OCI-LY7 (cell line): ENCODE measurements at regions not wholly inside any gene's neighbourhood (a gene's known extent, or its start where the extent isn't known, plus 50 kb on each side); places are given as distances from the start of the nearest gene placed in this dataset.

Source experiments
- BruUV-seq: library from RNA; stranded (reverse); fragments of 400-500 nt; replicated peaks from 2 replicates; lab custom pipeline; 2021; lab: Mats Ljungman, UMichigan
- CTCF ChIA-PET: fragments of 300-600 bp; sonication (Branson Sonifier 250); formaldehyde crosslinking; loops from one replicate; lab custom pipeline; 2022; ENCODE audit warnings: antibody characterized with exemption; ENCODE audit not compliant: unreplicated experiment; lab: Charles Lee
- POLR2A ChIA-PET: fragments of 300-600 bp; sonication (Branson Sonifier 250); formaldehyde crosslinking; loops from one replicate; lab custom pipeline; 2022; ENCODE audit warnings: antibody characterized with exemption; lab: Charles Lee
- DNase-seq: peaks from one replicate; pipeline ENCODE4 v3.0.0-alpha.2; 2015; ENCODE audit warnings: low spot score
- H2AFZ ChIP-seq: fragments of 200-600 bp; sonication (generic), shearing (Covaris generic); 2 replicates; pipeline ENCODE4 v1.6.1; 2014; ENCODE audit warnings: mild to moderate bottlenecking, antibody characterized with exemption, low read length, moderate library complexity
- H3K27ac ChIP-seq: fragments of 200-600 bp; sonication (generic); 2 replicates; pipeline ENCODE4 v1.5.1; 2014; ENCODE audit warnings: mixed run types, low read depth, mild to moderate bottlenecking, moderate library complexity, low read length, inconsistent platforms; ENCODE audit not compliant: poor library complexity, severe bottlenecking
- H3K36me3 ChIP-seq: fragments of 200-600 bp; sonication (generic); 2 replicates; pipeline ENCODE4 v1.6.1; 2014; ENCODE audit warnings: mild to moderate bottlenecking, antibody characterized with exemption, low read length, moderate library complexity, mixed read lengths; ENCODE audit not compliant: insufficient read depth
- H3K4me1 ChIP-seq: fragments of 200-600 bp; sonication (generic); 2 replicates; pipeline ENCODE4 v1.5.1; 2014; ENCODE audit warnings: mild to moderate bottlenecking, low read length; ENCODE audit not compliant: insufficient read depth, poor library complexity, severe bottlenecking
- H3K4me2 ChIP-seq: fragments of 200-600 bp; sonication (generic); 2 replicates; pipeline ENCODE4 v1.6.1; 2014; ENCODE audit warnings: mild to moderate bottlenecking, low read length
- H3K4me3 ChIP-seq: fragments of 200-600 bp; sonication (generic); 2 replicates; pipeline ENCODE4 v1.5.1; 2014; ENCODE audit warnings: mild to moderate bottlenecking, low read depth, low read length; ENCODE audit not compliant: poor library complexity, severe bottlenecking
- H3K79me2 ChIP-seq: fragments of 200-600 bp; sonication (generic); 2 replicates; pipeline ENCODE4 v1.6.1; 2016; ENCODE audit warnings: low read depth, mild to moderate bottlenecking, low read length, moderate library complexity, mixed read lengths; ENCODE audit not compliant: insufficient read depth
- H3K9me2 ChIP-seq: fragments of 200-600 bp; sonication (generic); 2 replicates; pipeline ENCODE4 v1.6.1; 2016; ENCODE audit warnings: mild to moderate bottlenecking, low read length, mixed read lengths; ENCODE audit not compliant: insufficient read depth
- H3K9me3 ChIP-seq: fragments of 200-600 bp; sonication (generic); 2 replicates; pipeline ENCODE4 v1.6.1; 2014; ENCODE audit warnings: mild to moderate bottlenecking, mixed run types, low read length, mixed read lengths
- H4K20me1 ChIP-seq: fragments of 200-600 bp; sonication (generic); 2 replicates; pipeline ENCODE4 v1.6.1; 2014; ENCODE audit warnings: mild to moderate bottlenecking, antibody characterized with exemption, low read length, moderate library complexity, mixed read lengths; ENCODE audit not compliant: insufficient read depth
- CTCF ChIP-seq: fragments of 200-600 bp; sonication (generic); conservative IDR thresholded peaks from 2 replicates; pipeline ENCODE4 v1.5.1; 2014; ENCODE audit warnings: mild to moderate bottlenecking, antibody characterized with exemption, low read length, moderate library complexity, mixed read lengths
- EZH2phosphoT487 ChIP-seq: fragments of 200-600 bp; sonication (generic); IDR thresholded peaks from 2 replicates; pipeline ENCODE4 v1.6.1; 2018; ENCODE audit warnings: low read depth, borderline replicate concordance, mild to moderate bottlenecking, mixed run types, antibody characterized with exemption, low read length, moderate library complexity, mixed read lengths
- intact Hi-C: fragments of 100-400 bp; cut with micrococcal nuclease; formaldehyde crosslinking; loops from one replicate; pipeline ENCODE4 v1.10.0; 2022; ENCODE audit not compliant: unreplicated experiment

GRCh38 chr3:132871956-132872355 lies 149.7 kb upstream of the NPHP3 start:
- no peak for DNase-seq
- CTCF ChIA-PET: no interaction called here

GRCh38 chr3:132870541-132870940 lies 148.3 kb upstream of the NPHP3 start:
- intact Hi-C loops: no loop called here

More at GRCh38 chr3:132871956-132872355, 149.7 kb upstream of the NPHP3 start:
- Histone ChIP-seq H3K9me3 (no peaks in the 10 kb centered on the region), H2AFZ (no peak overlapping the region), H3K4me3 (no peak overlapping the region), H4K20me1 (no peaks in the 10 kb centered on the region), H3K36me3 (no peaks in the 10 kb centered on the region), H3K9me2 (no peaks in the 10 kb centered on the region), H3K79me2 (no peaks in the 10 kb centered on the region), H3K4me2 (no peak overlapping the region), H3K4me1 (no peaks in the 10 kb centered on the region), H3K27ac (no peak overlapping the region)
- intact Hi-C loops: no loop called here
- TF ChIP-seq EZH2phosphoT487: no peak
- no peak for TF ChIP-seq CTCF
- BruUV-seq: no TSS peak
- POLR2A ChIA-PET: interaction anchor here (0.5 kb wide), 1 partner anchor 593 kb away, joined by 3 read pairs; no protein-coding TSS in a partner anchor

More at GRCh38 chr3:132870541-132870940, 148.3 kb upstream of the NPHP3 start:
- ChIA-PET POLR2A (no interaction called here), CTCF (no interaction called here)
- H4K20me1 ChIP-seq: no peaks in the 10 kb centered on the region
- no peak overlapping the region for H3K27ac ChIP-seq
- H3K36me3 ChIP-seq: no peaks in the 10 kb centered on the region
- no TSS peak for BruUV-seq
- no peaks in the 10 kb centered on the region for H3K9me2 ChIP-seq
- H3K79me2 ChIP-seq: no peaks in the 10 kb centered on the region
- DNase-seq: no peak
- no peaks in the 10 kb centered on the region for H3K9me3 ChIP-seq
- no peak overlapping the region for H3K4me3 ChIP-seq
- TF ChIP-seq CTCF (no peak), EZH2phosphoT487 (no peak)
- H3K4me2 ChIP-seq: no peak overlapping the region
- no peak overlapping the region for H2AFZ ChIP-seq
- H3K4me1 ChIP-seq: no peaks in the 10 kb centered on the region
